NCI-H1417 treated with DMSO at 0.1 percent for 48 hours (cell line): ENCODE measurements at regions not wholly inside any gene's neighbourhood (a gene's known extent, or its start where the extent isn't known, plus 50 kb on each side); places are given as distances from the start of the nearest gene placed in this dataset.
"Not testable (repeated sequence)": the region's sequence is repeated elsewhere in the genome, so short reads cannot be mapped to it uniquely, and the experiment has no call there.

Experiments used
- DNase-seq: peaks from one replicate; lab custom pipeline; 2025; lab: John Stamatoyannopoulos, UW

DNA sequence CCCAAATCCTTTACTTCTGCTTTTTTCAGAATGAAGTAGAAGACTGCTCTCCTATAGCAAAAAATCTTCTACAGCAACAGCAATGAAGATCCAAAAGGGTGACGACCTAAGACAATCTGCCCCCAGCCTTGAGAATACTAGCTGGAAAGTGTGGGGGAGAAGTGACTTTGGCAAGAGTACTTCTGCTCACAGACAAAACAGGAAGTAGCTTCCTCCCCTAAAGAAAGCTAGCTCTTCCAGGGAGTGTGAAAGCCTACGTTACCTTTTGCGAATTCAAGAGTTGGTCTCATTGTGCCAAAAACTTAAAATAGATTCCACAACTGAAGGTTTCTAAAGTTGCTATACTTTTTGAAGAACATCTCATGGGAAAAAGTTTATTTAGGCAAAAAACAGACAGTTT, 1069.2 kb upstream of the CHAC2 start:
- DNase-seq, result no peak

DNA sequence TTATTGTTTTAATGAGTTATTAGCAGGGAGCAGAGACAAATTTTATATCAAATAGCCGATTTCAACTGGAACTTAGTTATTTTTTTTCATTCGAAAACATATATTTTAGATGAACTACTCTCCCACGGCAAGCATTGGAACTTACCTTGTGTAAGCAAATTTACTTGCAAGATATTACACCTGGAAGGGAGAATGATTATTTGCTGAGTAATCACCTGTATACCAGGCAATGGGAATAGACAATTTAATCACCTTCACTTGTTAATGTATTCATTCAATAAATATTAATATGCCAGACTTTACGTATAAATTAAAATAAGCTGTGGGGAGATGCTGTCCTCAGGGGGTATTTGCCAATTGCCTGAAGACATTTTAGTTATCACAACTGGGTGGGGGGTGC, 1069.9 kb upstream of the CHAC2 start:
- no peak for DNase-seq

DNA sequence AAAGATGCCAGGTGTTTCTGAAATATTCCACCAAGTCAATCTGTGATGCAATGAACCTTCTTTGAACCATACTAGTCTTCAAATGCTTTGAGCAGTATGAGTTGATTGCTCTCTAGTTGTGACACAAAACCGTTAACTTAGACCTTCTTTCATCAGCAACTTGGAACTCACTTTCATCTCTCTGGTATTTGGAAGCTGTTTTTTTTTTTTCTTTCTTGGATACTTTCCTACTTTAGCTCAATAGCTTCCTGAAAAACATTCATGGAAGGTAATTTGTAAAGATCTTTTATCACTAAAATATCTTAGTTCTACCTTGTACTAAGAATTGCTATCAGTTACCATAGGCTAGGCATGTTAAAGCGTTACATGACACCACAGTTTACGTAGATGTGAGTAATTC, 1071.9 kb upstream of the CHAC2 start:
- DNase-seq, result no peak

DNA sequence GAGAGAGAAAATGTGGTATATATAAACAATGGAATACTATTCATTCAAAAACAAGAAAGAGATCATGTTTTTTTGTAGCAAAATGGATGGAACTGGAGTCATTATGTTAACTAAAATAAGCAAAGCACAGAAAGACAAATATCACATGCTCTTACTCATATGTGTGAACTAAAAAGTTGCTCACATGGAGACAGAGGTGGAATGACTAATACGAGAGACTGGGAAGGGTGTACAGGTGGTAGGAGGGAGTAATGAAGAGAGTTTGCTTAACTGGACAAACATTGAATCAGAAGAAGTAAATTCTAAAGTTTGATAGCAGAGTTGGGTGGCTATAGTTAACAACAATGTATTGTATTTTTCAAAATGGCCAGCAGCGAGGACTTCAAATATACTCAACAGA, 1080.7 kb upstream of the CHAC2 start:
- DNase-seq, result no peak

DNA sequence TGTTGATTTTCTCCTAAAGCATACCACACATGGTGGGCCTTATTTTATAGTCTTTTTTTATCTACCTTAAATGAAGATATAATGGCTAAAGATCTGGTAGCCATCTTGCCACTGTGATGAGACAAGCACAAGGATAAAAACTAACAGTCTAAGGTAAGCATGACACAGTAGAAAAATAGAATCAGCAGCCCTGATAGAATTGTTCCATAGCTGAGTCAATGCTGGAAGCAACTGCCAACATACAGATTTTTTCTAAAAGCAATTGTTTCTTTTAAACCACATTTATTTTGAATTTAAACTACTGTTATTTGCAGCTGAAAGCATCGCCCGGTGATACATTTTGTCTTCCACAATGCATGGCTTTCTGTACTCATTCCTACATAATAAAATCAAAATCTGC, 1091.5 kb upstream of the CHAC2 start:
- DNase-seq, result no peak

DNA sequence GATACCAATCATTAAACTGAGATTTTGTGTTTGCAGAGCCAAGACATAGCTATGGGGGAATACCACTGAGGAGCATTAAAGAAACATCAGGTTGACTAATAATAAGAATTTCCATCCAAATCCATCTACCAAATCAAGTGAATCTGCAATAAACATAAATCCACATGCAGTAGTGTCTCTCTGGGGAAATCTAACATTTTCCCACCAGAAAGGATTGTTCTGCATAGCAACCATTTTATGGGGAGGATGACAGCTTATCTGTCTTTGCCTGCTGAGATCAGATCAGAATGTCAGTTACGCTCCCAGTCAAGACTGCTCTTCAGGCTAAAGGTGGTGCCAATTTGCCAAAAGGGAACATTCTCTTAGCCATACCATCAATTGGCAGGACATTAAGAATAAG, 1098.9 kb upstream of the CHAC2 start:
- DNase-seq, result no peak

DNA sequence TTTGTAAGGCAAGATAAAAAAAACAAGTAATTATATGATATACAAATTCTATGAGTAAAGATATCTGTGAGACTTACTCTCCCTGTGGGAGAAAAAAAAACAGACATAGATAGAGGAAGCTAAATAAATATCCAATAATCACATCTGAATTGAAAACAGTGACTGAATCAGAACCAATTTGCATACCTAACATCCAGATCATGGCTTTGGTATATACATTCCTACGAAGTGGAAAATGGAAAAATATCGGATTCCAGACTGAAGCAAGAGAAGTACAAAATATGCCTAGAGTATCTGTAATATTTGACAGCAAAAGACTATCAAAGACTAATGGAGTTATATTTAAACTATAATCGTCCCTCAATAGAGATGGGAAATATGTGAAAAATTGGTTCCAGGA, 1108.1 kb upstream of the CHAC2 start:
- no peak for DNase-seq

DNA sequence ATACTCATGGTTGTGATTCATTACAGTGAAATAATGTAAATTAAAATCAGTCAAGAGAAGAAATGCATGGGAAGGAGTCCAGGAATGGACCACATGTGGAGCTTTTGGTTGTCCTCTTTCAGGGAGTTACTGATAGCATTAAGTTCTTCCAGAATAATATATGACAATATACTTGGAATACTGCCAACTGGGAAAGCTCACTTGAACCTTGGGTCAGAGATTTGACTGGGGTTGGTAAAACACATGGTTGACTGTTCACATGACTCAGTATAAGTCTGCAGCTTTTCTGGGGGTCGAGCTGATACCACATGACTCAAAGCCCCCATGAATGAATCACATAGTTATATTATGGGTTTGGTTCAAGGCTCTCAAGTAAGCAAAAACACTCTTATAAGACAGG, 1109.0 kb upstream of the CHAC2 start:
- DNase-seq, result no peak

DNA sequence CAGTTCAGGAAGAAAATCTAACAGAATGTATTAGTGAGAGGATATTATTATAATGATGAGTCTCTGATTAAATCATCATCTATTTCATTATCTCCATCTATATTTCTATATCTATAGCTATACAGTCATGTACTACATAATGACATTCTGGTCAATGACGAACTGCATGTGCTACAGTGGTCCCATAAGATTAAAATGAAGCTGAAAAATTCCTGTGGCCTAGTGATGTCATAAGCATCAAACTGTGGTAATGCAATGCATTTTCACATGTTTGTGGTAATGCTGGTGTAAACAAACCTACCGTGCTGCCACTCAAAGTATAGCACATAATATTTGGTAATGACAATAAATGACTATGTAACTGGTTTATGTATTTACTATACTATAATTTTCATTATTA, 1127.9 kb upstream of the CHAC2 start:
- no peak for DNase-seq

DNA sequence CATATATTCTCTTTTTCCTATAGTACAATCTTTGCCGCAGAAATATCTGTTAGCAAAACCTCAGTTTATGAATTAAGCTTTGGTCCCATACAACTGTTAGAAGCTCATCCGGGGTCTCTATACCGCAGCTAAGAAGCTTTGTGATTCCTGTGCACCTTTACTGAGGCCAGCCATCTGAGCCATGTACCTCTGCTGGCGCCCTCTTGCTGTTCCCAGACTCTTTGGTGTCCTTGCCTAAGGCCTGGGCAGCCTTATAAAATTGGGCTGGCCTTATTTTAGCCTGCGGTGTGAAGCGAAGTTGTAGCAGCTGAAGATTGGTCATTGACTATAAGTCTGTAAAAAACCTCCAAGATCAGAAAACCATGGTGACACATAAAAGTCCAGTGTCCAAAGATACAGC, 1135.1 kb upstream of the CHAC2 start:
- DNase-seq, result no peak

DNA sequence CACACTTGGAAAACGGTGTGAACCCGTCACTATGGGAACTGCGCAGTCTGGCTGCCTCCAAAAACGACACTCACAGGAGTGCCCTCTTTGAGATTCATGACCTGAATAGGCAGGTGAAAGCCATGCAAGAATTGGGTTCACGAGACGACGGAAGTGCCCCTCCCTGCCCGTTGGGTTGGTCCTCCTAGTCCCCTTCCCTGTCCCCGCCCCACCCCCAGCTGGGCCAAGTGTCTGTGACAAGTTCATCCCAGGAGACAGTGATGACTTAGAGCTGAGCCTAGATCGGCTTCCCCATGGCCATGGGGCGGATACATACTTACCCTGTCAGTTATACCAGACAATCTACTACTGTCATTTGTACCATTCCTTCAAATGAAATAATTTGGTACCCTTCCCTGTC, 1137.7 kb upstream of the CHAC2 start:
- no peak for DNase-seq

DNA sequence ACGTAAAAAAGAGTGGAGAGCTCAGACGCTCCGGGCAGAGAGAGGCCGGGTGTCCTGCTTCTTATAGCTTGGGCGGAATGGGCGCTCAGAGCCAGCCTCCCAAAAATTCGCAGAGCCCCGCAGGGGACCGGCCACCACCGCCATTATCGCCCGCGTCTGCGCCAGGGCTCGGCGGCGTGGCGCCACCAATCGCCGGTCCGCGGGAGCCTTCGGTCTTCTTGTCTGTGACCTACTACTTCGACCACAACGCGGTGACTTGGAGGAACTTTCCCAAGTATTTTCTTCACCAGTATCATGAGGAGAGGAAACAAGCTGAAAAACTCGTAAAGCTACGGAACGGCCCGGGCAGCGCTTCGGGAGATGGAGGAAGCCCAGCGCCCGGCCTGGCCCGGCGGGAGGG, 1138.1 kb upstream of the CHAC2 start:
- DNase-seq, result no peak

DNA sequence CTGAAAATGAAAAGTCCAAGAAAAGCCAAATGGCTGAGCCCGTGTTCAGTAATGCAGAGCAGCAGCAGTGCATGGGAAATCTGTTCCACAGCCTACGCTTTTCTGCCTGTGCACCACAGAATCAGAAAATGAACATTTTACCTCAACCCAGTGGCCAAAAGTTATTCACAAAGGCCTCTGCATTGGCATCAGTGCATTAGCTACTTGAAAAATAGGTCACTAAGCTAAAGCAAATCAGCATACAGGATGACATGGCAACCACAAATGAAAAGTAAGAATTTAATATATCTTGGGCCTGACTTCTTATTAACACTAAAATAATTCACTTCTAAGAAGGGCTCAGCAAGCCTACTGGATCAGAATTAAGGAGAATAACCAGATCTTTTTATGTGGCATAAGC, 1145.3 kb upstream of the CHAC2 start:
- DNase-seq, result no peak

DNA sequence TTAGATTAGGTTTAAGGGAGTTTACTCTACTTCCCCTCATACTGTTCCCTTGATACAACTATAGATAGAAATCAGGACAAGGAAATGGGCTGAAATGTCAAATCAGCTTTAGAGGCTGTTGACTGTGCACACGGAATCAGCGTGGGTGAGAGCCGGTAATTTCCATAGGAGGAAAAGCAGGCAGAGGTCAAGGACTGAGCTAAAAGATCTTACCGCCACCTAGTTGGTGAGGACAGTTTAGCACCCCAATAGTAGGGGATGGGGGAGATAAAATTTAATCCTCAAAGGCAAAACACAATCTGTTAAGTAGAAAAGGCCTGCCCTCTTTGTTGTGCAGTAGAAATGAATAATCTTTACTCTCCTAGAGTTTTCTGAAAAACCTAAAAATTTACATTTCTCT, 1154.5 kb upstream of the CHAC2 start:
- no peak for DNase-seq

DNA sequence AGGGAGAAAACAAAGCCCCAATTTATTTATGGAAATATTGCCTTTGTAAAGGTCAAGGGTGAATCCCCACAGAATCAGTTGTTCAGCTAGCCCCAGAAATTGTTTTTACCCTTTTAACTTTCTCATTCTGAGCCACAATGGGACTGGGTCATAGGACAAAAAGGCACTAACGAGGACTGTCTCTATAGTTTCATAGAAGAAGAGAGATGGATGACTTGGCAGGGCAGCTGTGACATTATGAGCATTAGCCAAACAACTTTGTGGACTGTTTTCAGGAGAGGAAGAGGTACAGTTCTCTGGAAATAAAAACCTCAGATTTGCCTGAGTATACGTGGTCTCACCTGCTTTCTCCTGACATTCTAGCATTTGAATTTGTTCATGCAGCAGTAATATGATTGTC, 1155.8 kb upstream of the CHAC2 start:
- DNase-seq, result peak; percentile 55

DNA sequence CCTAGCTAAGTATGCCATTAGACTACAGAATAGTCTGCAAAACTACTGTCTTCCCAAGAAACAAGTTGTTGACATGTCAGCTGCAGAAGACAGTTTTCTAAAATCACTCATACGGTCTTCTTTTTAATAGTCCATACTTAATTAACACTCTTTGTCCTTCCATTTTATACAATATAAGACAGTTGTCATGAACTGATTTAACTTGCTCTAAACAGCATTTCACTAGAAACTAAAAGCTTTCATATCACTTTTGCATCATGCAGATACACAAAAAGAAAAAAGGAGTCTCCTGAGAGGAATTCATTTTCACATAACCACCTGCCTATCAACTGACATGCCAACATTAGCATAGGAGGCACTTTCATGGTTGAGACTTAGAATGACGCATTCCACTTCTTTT, 1159.6 kb upstream of the CHAC2 start:
- no peak for DNase-seq

DNA sequence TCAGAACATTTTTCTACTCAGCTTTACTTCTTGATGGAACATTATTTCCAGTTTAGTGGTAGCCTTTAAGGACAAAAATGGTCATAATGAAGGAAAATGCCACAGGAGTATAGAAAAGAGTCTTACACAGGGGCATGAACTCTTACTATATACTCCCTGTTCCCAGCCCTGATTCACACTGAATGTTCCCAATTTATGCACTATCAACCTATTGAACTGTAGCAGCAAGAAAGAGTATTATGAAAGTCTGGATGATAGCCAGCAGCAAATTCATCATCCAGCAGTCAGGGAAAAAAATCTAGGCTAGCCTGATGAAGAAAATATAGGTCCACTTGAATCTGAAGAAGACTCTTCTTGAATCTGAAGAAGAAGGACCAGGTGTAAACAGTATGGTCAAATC, 1170.3 kb upstream of the CHAC2 start:
- no peak for DNase-seq

DNA sequence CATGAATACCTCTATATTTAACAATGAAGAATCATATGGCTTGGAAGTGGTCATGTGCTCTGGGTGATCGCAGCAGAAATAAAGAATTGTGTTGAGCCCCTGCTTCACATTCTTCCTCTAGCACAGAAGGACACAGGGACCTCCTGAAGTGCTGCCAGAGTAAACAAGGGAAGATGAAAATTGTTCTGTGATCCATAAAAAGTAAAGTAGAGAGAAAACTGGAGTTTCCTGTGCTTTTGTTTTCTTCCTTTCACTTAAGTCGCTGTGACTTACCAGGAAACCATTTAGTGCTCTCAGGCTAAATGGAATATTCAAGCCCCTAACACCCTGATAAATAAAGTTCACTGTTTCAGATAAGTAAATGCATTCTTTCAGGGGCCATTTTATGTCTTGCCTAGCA, 1173.6 kb upstream of the CHAC2 start:
- DNase-seq, result no peak

DNA sequence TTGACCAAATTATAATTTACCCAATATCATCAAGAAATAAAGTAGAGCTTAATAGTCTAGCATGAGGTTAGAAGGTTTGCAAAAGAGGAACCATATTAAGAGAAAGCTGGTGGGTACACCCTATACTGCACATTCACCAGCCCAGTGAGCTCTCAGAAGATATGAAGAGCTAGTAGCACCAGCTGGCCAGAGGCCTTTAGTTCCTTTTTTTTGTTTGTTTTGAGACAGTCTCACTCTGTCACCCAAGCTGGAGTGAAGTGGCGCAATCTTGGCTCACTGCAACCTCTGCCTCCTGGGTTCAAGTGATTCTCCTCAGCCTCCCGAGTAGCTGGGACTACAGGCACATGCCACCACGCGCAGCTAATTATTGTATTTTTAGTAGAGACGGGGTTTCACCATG, 1183.5 kb upstream of the CHAC2 start:
- not testable (repeated sequence) for DNase-seq

DNA sequence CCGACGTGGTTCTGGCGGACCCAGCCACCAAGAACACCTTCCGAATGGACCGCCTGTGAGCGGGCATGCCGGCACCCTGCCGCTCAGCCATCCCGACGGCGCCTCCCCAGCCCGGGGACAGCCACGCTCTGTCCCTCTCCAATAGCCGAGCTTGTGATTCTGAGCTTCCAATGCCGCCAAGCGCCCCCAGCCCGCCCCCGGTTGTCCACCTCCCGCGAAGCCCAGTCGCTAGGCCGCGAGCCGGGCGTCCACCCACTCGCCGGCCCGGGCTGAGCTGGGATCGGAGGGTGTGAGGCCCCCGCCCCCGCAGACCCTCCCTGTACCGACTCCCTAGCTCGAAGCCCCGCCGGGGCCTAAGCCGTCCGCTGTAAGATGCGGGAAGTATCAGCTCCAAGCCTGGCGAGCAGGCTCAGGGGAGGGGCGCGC, 1195.1 kb upstream of the CHAC2 start:
- no peak for DNase-seq

DNA sequence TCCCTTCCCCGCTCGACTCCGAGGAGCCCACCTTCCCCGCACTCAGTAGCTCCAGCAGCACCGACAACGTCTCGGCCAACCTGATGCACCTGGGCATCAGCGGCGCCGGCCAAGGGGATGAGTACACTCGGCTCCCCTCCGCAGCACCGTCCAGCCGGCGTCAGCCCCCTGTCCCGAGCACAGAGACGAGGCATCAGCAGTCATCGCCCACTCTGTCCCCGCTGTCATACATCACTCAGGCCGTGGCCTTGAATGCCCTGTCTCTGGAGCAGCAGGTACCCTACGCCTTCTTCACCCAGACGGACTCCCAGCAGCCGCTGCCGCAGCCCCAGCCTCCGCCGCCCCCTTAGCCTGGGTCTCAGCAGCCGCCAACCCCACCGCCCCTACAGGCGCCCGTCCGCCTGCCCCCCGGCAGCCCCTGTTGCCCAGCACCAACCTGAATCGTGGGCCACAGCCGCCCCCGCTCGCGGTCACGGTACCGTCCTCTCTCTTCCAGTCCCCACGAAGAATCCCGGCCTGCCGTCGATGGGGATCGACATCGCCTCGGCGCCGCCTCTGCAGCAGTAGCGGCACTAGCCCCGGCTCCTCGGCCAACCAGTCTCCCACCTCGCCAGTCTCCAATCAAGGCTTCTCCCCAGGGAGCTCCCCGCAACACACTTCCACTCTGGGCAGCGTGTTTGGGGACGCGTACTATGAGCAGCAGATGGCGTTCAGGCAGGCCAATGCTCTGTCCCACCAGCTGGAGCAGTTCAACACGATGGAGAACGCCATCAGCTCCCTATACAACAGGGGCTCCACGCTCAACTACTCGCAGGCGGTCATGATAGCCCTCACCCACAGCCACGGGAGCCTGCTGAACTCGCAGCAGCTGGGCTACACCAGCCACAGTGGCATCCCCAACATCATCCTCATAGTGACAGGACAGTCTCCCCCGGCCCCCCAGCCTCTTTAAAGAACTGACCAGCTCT, 1195.9 kb upstream of the CHAC2 start:
- DNase-seq, result no peak

DNA sequence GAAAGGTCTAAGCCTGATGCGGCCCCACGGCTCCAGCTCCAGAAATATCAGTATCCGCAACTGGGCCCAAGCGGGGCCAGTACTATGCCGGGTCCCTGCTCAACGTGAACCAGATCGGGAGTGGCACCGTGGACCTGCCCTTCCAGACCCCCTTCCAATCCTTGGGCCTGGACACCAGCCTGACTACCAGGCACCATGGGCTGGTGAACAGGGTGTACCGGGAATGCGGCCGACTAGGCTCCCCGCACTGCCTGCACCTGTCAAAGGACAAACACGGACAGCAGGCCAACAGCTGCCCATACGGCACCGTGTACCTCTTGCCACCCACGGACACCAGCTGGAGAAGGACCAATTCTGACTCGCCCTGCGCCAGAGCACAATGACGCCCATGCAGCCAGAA, 1196.9 kb upstream of the CHAC2 start:
- DNase-seq, result no peak

DNA sequence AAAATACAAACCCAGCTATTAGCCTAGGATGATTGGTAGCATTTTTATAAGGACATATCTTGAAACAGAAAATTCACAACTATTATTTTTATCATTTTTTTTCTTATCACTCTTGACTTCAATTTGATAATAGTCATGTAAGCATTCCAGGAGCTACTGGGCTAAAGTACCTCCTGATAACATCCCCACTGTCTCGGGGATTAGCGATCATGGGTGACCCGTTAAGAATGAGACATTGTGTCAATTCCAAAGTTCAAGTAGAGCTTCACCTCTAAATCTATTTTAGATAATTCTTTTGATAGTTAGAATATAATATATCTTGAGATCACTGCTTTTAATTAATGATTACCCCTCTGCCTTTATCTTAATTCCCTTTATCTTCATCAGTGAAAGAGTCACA, 1204.5 kb upstream of the CHAC2 start:
- DNase-seq, result no peak

DNA sequence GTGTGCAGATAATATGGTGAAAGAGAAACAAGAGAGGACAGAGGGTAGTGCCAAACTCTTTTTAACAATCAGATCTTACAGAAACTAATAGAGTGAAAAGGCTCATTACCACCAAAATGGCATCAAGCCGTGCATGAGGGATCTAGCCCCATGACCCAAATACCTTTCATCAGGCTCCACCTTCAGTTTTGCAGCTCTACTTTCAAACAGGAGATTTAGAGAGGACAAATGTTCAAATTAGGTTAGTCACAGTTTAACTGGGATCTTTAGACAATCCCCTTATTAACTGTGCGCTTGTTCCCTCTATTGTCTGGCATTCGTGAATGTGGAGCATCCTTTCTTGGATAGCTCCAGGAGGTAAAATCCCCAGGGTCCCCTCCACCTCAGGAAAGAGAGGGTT, 1209.3 kb upstream of the CHAC2 start:
- no peak for DNase-seq
